Suppressor macrophage treated with lipopolysaccharide for 1 hour (primary cell): ENCODE measurements at regions not wholly inside any gene's neighbourhood (a gene's known extent, or its start where the extent isn't known, plus 50 kb on each side); places are given as distances from the start of the nearest gene placed in this dataset.
A peak's percentile ranks its signal among the peaks of the same experiment; 100 is the strongest.

Experiments used
- DNase-seq, 3 donors: peaks; one replicate each; pipeline ENCODE4 v3.0.0-alpha.2; 2020 to 2022

GRCh38 chr7:42483886-42484285 lies 246.9 kb upstream of the GLI3 start:
- DNase-seq = no peak

GRCh38 chr7:42479816-42480633 lies 243.0 kb upstream of the GLI3 start:
- no peak for DNase-seq

- no peak for DNase-seq
Measured at GRCh38 chr7:42479452-42479815, 242.4 kb upstream of the GLI3 start.

GRCh38 chr7:42478717-42479116 lies 241.7 kb upstream of the GLI3 start:
- DNase-seq = no peak

- no peak for DNase-seq
Measured at GRCh38 chr7:42476255-42476654, 239.2 kb upstream of the GLI3 start.

- DNase-seq = no peak
Measured at GRCh38 chr7:42475082-42475481, 238.1 kb upstream of the GLI3 start.

- no peak for DNase-seq
Measured at GRCh38 chr7:42473099-42473498, 236.1 kb upstream of the GLI3 start.

- DNase-seq = peak in 1 of 3 donors; percentile 1
Measured at GRCh38 chr7:42471573-42472174, 234.7 kb upstream of the GLI3 start.

GRCh38 chr7:42469341-42469740 lies 232.3 kb upstream of the GLI3 start:
- no peak for DNase-seq

- DNase-seq = no peak
Measured at GRCh38 chr7:42468471-42468870, 231.5 kb upstream of the GLI3 start.

GRCh38 chr7:42461537-42461936 lies 224.5 kb upstream of the GLI3 start:
- DNase-seq = no peak

GRCh38 chr7:42460933-42461332 lies 223.9 kb upstream of the GLI3 start:
- DNase-seq = no peak

- DNase-seq = no peak
Measured at GRCh38 chr7:42460148-42460547, 223.1 kb upstream of the GLI3 start.

GRCh38 chr7:42457663-42458062 lies 220.7 kb upstream of the GLI3 start:
- DNase-seq = no peak

GRCh38 chr7:42456756-42457276 lies 219.8 kb upstream of the GLI3 start:
- DNase-seq = no peak

GRCh38 chr7:42456267-42456666 lies 219.3 kb upstream of the GLI3 start:
- DNase-seq = no peak

GRCh38 chr7:42453931-42454361 lies 216.9 kb upstream of the GLI3 start:
- DNase-seq = no peak

GRCh38 chr7:42452356-42452755 lies 215.3 kb upstream of the GLI3 start:
- no peak for DNase-seq

- no peak for DNase-seq
Measured at GRCh38 chr7:42449431-42449830, 212.4 kb upstream of the GLI3 start.

- no peak for DNase-seq
Measured at GRCh38 chr7:42448901-42449300, 211.9 kb upstream of the GLI3 start.

GRCh38 chr7:42445691-42446090 lies 208.7 kb upstream of the GLI3 start:
- DNase-seq = no peak

- DNase-seq = no peak
Measured at GRCh38 chr7:42440951-42441350, 203.9 kb upstream of the GLI3 start.

GRCh38 chr7:42432644-42433043 lies 195.6 kb upstream of the GLI3 start:
- no peak for DNase-seq

- no peak for DNase-seq
Measured at GRCh38 chr7:42431873-42432272, 194.9 kb upstream of the GLI3 start.

- no peak for DNase-seq
Measured at GRCh38 chr7:42429339-42429738, 192.3 kb upstream of the GLI3 start.
